ENCODE measurements at regions not wholly inside any gene's neighbourhood (a gene's known extent, or its start where the extent isn't known, plus 50 kb on each side); places are given as distances from the start of the nearest gene placed in this dataset.

GRCh38 chr13:40330950-40331349 lies 335.5 kb downstream of the FOXO1 start:
- DNase-seq (no peak), ATAC-seq (ENCODE audit: poor library complexity) (no peak)
- peaks cover 40% of the 10 kb centered on the region for H3K4me1 Mint-ChIP-seq (ENCODE audit: low read depth)
- H3K4me3 Mint-ChIP-seq, result no peak overlapping the region
- H3K9me3 Mint-ChIP-seq, result no peaks in the 10 kb centered on the region
- peaks cover 6% of the 10 kb centered on the region for H3K4me1 ChIP-seq (ENCODE audit: insufficient read depth, low read length)
- H3K9me3 ChIP-seq (ENCODE audit: control insufficient read depth in 1 of 2, insufficient read depth in 1 of 2, low read length in 2 of 2), result no peaks in the 10 kb centered on the region
- H3K27ac ChIP-seq (ENCODE audit: low read depth in 1 of 2, low read length in 2 of 2), result no peak overlapping the region
- no peaks in the 10 kb centered on the region for H3K36me3 ChIP-seq (ENCODE audit: insufficient read depth, low read length)
- ChIA-PET POLR2A (no interaction called here), CTCF (no interaction called here)
- H3K27ac Mint-ChIP-seq, result no peak overlapping the region
- intact Hi-C loops (cut with DNase I, micrococcal nuclease), result no loop called here
- H3K27me3 Mint-ChIP-seq, result no peaks in the 10 kb centered on the region
- no peaks in the 10 kb centered on the region for H3K36me3 Mint-ChIP-seq (ENCODE audit: low read depth)
- H3K4me3 ChIP-seq (ENCODE audit: low read length), result no peak overlapping the region
- H3K27me3 ChIP-seq (ENCODE audit: control insufficient read depth in 1 of 2, insufficient read depth in 2 of 2, low read length in 2 of 2), result no peaks in the 10 kb centered on the region
- no peak for TF ChIP-seq CTCF (IDR thresholded peaks at IDR 0.05)

GRCh38 chr13:40331802-40332201 lies 334.6 kb downstream of the FOXO1 start:
- Mint-ChIP-seq H3K27me3 (no peaks in the 10 kb centered on the region), H3K36me3 (ENCODE audit: low read depth) (no peaks in the 10 kb centered on the region), H3K9me3 (no peaks in the 10 kb centered on the region), H3K4me3 (no peak overlapping the region), H3K27ac (no peak overlapping the region), H3K4me1 (ENCODE audit: low read depth) (peaks cover 44% of the 10 kb centered on the region)
- no peak for TF ChIP-seq CTCF (IDR thresholded peaks at IDR 0.05)
- no peak for DNase-seq
- Histone ChIP-seq H3K36me3 (ENCODE audit: insufficient read depth, low read length) (no peaks in the 10 kb centered on the region), H3K27ac (ENCODE audit: low read depth in 1 of 2, low read length in 2 of 2) (no peak overlapping the region), H3K4me1 (ENCODE audit: insufficient read depth, low read length) (peaks cover 9% of the 10 kb centered on the region), H3K9me3 (ENCODE audit: control insufficient read depth in 1 of 2, insufficient read depth in 1 of 2, low read length in 2 of 2) (no peaks in the 10 kb centered on the region), H3K27me3 (ENCODE audit: control insufficient read depth in 1 of 2, insufficient read depth in 2 of 2, low read length in 2 of 2) (no peaks in the 10 kb centered on the region), H3K4me3 (ENCODE audit: low read length) (no peak overlapping the region)
- ChIA-PET POLR2A (interaction anchor here (1.1 kb wide), 1 partner anchor 10 kb away, joined by 4 read pairs; no protein-coding TSS in a partner anchor), CTCF (no interaction called here)
- intact Hi-C loops (cut with DNase I, micrococcal nuclease), result no loop called here
- ATAC-seq (ENCODE audit: poor library complexity), result no peak

- Mint-ChIP-seq H3K27me3 (no peaks in the 10 kb centered on the region), H3K27ac (no peak overlapping the region), H3K4me3 (no peak overlapping the region), H3K9me3 (no peaks in the 10 kb centered on the region), H3K4me1 (ENCODE audit: low read depth) (peaks cover 56% of the 10 kb centered on the region), H3K36me3 (ENCODE audit: low read depth) (no peaks in the 10 kb centered on the region)
- ChIA-PET POLR2A (no interaction called here), CTCF (no interaction called here)
- no peak overlapping the region for H3K27ac ChIP-seq (ENCODE audit: low read depth in 1 of 2, low read length in 2 of 2)
- no peak for TF ChIP-seq CTCF (IDR thresholded peaks at IDR 0.05)
- no peak overlapping the region for H3K4me3 ChIP-seq (ENCODE audit: low read length)
- H3K36me3 ChIP-seq (ENCODE audit: insufficient read depth, low read length), result no peaks in the 10 kb centered on the region
- no peak for ATAC-seq (ENCODE audit: poor library complexity)
- H3K4me1 ChIP-seq (ENCODE audit: insufficient read depth, low read length), result peaks cover 13% of the 10 kb centered on the region
- no peak for DNase-seq
- no peaks in the 10 kb centered on the region for H3K9me3 ChIP-seq (ENCODE audit: control insufficient read depth in 1 of 2, insufficient read depth in 1 of 2, low read length in 2 of 2)
- intact Hi-C loops (cut with DNase I, micrococcal nuclease), result no loop called here
- H3K27me3 ChIP-seq (ENCODE audit: control insufficient read depth in 1 of 2, insufficient read depth in 2 of 2, low read length in 2 of 2), result no peaks in the 10 kb centered on the region
Observed at GRCh38 chr13:40333226-40333625, 333.2 kb downstream of the FOXO1 start.
